Right forelimb (tissue), 1 donor: ENCODE measurements at regions not wholly inside any gene's neighbourhood (a gene's known extent, or its start where the extent isn't known, plus 50 kb on each side); places are given as distances from the start of the nearest gene placed in this dataset.
"Not testable (repeated sequence)": the region's sequence is repeated elsewhere in the genome, so short reads cannot be mapped to it uniquely, and the experiment has no call there.

Source experiments
- DNase-seq: peaks from one replicate; pipeline ENCODE4 v3.0.0-alpha.2; 2018

- no peak for DNase-seq
These were observed 113.5 kb upstream of the PPP1R26 start for GRCh38 chr9:135366104-135366503.

DNA sequence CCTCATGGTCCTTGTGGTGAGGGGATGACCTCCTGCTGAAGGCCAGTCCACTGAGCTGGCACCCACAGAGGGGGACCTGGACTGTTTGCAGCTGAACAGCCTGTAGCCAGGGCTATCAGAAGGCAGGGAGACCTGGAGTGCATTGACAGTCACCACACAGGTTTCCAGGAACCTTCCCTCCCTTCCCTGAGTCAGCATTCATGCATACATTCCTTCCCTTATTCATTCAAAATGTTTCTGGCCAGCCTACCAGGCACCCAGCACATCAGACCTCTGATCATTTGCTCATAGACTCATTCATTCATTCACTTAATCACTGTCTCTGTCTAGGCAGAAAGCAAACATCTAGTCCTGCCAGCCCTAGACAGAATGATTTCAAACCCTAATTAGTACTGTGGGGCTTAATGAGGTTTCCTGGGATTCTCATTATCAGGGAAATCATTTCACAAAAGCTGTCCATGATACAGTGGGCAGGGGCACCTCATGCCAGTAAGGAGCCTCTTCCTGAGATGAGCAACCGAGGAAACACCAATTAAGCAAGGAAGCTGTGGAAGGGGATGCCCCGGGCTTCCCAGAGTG is 110.1 kb upstream of the PPP1R26 start:
- DNase-seq: no peak

- DNase-seq: no peak
These were observed 108.9 kb upstream of the PPP1R26 start for GRCh38 chr9:135370411-135371375.

GRCh38 chr9:135371535-135371934 is 108.0 kb upstream of the PPP1R26 start:
- no peak for DNase-seq

DNA sequence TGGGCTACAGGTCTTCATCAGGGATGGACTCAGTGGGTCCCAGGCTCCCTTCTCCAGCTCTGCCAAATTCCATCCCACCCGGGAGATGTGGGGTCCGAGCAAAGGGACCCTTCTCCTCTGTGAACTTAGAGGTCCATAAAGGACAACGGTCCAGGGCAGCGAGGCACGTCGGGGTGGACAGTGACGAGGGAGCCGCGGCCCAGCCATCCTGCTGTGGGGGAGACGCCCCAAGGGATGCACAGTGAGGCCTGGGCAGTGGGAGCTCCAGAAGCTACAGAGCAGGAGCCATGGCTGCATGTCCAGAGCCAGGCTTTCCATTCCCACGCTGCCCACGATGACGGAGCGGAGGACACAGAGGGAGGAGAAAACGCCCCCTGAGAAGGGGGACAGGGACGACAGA is 107.5 kb upstream of the PPP1R26 start:
- DNase-seq: no peak

GRCh38 chr9:135372501-135373008 is 107.0 kb upstream of the PPP1R26 start:
- DNase-seq: no peak

DNA sequence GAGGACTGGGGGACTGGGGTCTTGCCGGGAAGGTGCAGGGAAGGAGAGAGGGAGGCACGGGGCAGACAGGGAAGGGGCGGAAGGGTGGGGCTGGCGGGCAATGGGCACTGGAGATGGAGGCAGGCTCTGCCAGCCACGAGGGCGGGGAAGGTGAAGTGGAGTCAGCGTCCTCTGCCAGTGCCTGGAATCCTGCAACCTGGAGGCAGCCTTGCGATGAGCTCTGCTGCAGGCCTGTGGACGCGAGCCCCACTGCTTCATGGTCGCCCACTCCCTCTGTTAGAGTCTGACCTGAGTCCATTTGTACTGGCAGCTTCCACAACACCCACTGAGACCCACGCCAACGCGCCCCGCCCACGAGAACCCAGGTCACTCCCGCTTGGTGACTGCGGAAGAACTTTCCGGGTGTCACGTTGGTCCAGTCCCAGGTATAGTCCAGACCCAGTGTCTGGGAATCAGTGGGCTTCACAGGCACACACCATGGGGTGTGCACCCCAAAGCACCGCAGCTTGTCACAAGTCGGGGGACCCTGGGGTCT is 106.4 kb upstream of the PPP1R26 start:
- DNase-seq: no peak

GRCh38 chr9:135373820-135374219 is 105.8 kb upstream of the PPP1R26 start:
- no peak for DNase-seq

- DNase-seq: no peak
These were observed 105.0 kb upstream of the PPP1R26 start for GRCh38 chr9:135374591-135374990.

DNA sequence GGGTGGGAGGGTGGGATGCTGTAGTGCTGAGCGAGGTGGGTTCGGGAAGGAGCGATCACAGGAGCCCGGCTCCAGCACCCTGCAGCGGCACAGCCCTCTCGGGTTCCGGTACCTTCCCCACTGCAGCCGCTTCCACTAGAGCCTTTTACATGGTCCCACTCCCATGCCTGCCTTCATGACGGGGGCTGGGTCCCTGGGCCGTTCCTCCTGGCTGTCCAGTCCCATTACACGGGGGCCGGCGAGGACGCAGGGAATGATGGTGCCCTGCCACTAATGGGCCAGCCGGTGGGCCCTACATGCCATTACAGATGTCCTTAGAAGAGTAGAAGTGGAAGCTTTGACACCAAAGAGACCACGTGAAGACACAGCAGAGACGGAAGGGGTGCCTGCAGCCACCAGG is 104.6 kb upstream of the PPP1R26 start:
- DNase-seq: no peak

GRCh38 chr9:135376511-135377265 is 102.9 kb upstream of the PPP1R26 start:
- no peak for DNase-seq

- no peak for DNase-seq
These were observed 102.2 kb upstream of the PPP1R26 start for GRCh38 chr9:135377431-135377830.

- DNase-seq: no peak
These were observed 100.8 kb upstream of the PPP1R26 start for GRCh38 chr9:135378751-135379150.

- no peak for DNase-seq
These were observed 99.9 kb upstream of the PPP1R26 start for GRCh38 chr9:135379540-135380267.

GRCh38 chr9:135380311-135380960 is 99.1 kb upstream of the PPP1R26 start:
- DNase-seq: no peak

- no peak for DNase-seq
These were observed 97.7 kb upstream of the PPP1R26 start for GRCh38 chr9:135381762-135382310.

- DNase-seq: no peak
These were observed 95.4 kb upstream of the PPP1R26 start for GRCh38 chr9:135384226-135384625.

DNA sequence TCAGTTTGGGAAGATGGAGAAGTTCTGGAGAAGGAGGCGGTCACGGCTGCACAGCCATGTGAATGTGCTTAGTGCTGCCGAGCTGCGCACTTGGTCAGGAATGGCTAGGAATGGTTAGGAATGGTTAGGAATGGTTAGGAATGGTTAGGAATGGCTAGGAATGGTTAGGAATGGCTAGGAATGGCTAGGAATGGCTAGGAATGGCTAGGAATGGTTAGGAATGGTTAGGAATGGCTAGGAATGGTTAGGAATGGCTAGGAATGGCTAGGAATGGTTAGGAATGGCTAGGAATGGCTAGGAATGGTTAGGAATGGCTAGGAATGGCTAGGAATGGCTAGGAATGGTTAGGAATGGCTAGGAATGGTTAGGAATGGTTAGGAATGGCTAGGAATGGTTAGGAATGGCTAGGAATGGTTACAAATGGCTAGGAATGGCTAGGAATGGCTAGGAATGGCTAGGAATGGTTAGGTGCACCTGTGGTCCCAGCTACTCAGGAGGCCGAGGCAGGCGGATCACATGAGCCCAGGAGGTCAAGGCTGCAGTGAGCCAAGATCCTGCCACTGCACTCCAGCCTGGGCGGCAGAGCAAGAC is 94.7 kb upstream of the PPP1R26 start:
- not testable (repeated sequence) for DNase-seq

DNA sequence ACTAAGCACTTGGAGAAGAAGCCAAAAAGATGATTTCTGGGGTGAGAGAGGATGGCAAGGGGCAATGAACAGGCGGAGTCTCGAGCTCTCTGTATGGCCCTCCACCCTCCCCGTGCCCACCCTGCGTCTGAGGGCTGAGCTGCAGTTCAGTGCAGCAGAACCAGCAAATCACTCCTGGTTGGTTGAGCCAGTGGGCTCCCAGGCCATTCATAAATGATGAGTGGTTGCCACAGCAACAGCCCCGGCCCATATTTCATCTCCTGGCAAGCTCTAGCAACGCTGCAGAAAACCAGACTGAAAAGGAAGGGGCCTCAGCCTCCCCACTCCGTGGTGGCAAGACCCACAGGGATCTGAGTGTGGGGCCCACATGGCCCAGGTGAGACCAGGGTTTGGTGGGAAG is 93.8 kb upstream of the PPP1R26 start:
- DNase-seq: no peak

DNA sequence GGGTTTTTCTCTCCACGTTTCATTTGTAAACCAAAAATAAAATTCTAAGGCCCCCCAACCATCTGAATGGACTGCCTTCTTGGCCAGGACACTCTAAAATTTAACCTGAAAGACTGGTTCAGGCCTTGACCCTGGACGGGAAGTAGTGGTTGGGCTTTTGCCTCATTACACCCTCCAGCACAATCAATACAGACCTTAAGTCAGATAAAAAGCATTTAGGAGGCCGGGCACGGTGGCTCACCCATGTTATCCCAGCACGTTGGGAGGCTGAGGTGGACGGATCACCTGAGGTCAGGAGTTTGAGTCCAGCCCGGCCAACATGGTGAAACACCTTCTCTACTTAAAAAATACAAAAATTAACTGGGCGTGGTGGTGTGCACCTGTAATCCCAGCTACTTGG is 91.6 kb upstream of the PPP1R26 start:
- DNase-seq: no peak

- DNase-seq: no peak
These were observed 91.1 kb upstream of the PPP1R26 start for GRCh38 chr9:135388530-135388929.
